Neural cell (in vitro differentiated cells): ENCODE measurements at regions not wholly inside any gene's neighbourhood (a gene's known extent, or its start where the extent isn't known, plus 50 kb on each side); places are given as distances from the start of the nearest gene placed in this dataset.

ENCODE experiments used
- EP300 ChIP-seq: fragments of 450-650 bp; conservative IDR thresholded peaks from 2 replicates; pipeline ENCODE4 v1.6.1; 2014; ENCODE audit warnings: antibody characterized with exemption, mild to moderate bottlenecking, moderate library complexity; ENCODE audit not compliant: poor library complexity, severe bottlenecking
- POLR2AphosphoS5 ChIP-seq: IDR thresholded peaks from 2 replicates; pipeline ENCODE4 v1.6.1; 2012
- RAD21 ChIP-seq: fragments of 450-650 bp; conservative IDR thresholded peaks from 2 replicates; pipeline ENCODE4 v1.6.1; 2014; ENCODE audit warnings: antibody characterized with exemption, mild to moderate bottlenecking, moderate library complexity
- TAF1 ChIP-seq: IDR thresholded peaks from 2 replicates; pipeline ENCODE4 v1.6.1; 2012; ENCODE audit warnings: low read depth
- TF ChIP-seq, protein P1 (sequence below): fragments of 450-650 bp; IDR thresholded peaks from 2 replicates; pipeline ENCODE4 v1.5.1; 2014; ENCODE audit warnings: antibody characterized with exemption, mild to moderate bottlenecking, moderate library complexity; ENCODE audit not compliant: poor library complexity, severe bottlenecking

DNA sequence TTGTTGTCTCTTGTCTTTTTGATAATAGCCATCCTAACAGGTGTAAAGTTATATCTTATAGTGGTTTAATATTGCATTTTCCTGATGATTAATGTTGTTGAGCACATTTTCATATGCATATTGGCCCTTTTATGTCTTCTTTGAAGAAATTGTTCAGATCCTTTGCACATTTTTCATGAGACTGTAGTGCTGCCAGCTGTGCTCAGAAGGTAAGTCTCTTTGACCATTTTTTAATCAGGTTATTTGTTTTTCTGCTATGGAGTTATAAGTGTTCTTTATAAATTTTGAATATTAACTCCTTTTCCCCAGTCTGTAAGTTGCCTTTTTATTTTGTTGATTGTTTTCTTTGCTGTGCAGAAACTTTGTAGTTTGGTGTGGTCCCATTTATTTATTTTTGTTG, 55.8 kb upstream of the ZNF184 start:
- TF ChIP-seq, protein P1, sequence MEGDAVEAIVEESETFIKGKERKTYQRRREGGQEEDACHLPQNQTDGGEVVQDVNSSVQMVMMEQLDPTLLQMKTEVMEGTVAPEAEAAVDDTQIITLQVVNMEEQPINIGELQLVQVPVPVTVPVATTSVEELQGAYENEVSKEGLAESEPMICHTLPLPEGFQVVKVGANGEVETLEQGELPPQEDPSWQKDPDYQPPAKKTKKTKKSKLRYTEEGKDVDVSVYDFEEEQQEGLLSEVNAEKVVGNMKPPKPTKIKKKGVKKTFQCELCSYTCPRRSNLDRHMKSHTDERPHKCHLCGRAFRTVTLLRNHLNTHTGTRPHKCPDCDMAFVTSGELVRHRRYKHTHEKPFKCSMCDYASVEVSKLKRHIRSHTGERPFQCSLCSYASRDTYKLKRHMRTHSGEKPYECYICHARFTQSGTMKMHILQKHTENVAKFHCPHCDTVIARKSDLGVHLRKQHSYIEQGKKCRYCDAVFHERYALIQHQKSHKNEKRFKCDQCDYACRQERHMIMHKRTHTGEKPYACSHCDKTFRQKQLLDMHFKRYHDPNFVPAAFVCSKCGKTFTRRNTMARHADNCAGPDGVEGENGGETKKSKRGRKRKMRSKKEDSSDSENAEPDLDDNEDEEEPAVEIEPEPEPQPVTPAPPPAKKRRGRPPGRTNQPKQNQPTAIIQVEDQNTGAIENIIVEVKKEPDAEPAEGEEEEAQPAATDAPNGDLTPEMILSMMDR = no peak
- TF ChIP-seq EP300 = no peak
- no peak for TF ChIP-seq POLR2AphosphoS5
- no peak for TF ChIP-seq RAD21
- no peak for TF ChIP-seq TAF1
